OCI-LY7 (cell line): ENCODE measurements at regions not wholly inside any gene's neighbourhood (a gene's known extent, or its start where the extent isn't known, plus 50 kb on each side); places are given as distances from the start of the nearest gene placed in this dataset.
"Not testable (repeated sequence)": the region's sequence is repeated elsewhere in the genome, so short reads cannot be mapped to it uniquely, and the experiment has no call there.

ENCODE experiments used
- BruUV-seq: library from RNA; stranded (reverse); fragments of 400-500 nt; replicated peaks from 2 replicates; lab custom pipeline; 2021; lab: Mats Ljungman, UMichigan
- CTCF ChIA-PET: fragments of 300-600 bp; sonication (Branson Sonifier 250); formaldehyde crosslinking; loops from one replicate; lab custom pipeline; 2022; ENCODE audit warnings: antibody characterized with exemption; ENCODE audit not compliant: unreplicated experiment; lab: Charles Lee
- POLR2A ChIA-PET: fragments of 300-600 bp; sonication (Branson Sonifier 250); formaldehyde crosslinking; loops from one replicate; lab custom pipeline; 2022; ENCODE audit warnings: antibody characterized with exemption; lab: Charles Lee
- DNase-seq: peaks from one replicate; pipeline ENCODE4 v3.0.0-alpha.2; 2015; ENCODE audit warnings: low spot score
- H2AFZ ChIP-seq: fragments of 200-600 bp; sonication (generic), shearing (Covaris generic); 2 replicates; pipeline ENCODE4 v1.6.1; 2014; ENCODE audit warnings: mild to moderate bottlenecking, antibody characterized with exemption, low read length, moderate library complexity
- H3K27ac ChIP-seq: fragments of 200-600 bp; sonication (generic); 2 replicates; pipeline ENCODE4 v1.5.1; 2014; ENCODE audit warnings: mixed run types, low read depth, mild to moderate bottlenecking, moderate library complexity, low read length, inconsistent platforms; ENCODE audit not compliant: poor library complexity, severe bottlenecking
- H3K36me3 ChIP-seq: fragments of 200-600 bp; sonication (generic); 2 replicates; pipeline ENCODE4 v1.6.1; 2014; ENCODE audit warnings: mild to moderate bottlenecking, antibody characterized with exemption, low read length, moderate library complexity, mixed read lengths; ENCODE audit not compliant: insufficient read depth
- H3K4me1 ChIP-seq: fragments of 200-600 bp; sonication (generic); 2 replicates; pipeline ENCODE4 v1.5.1; 2014; ENCODE audit warnings: mild to moderate bottlenecking, low read length; ENCODE audit not compliant: insufficient read depth, poor library complexity, severe bottlenecking
- H3K4me2 ChIP-seq: fragments of 200-600 bp; sonication (generic); 2 replicates; pipeline ENCODE4 v1.6.1; 2014; ENCODE audit warnings: mild to moderate bottlenecking, low read length
- H3K4me3 ChIP-seq: fragments of 200-600 bp; sonication (generic); 2 replicates; pipeline ENCODE4 v1.5.1; 2014; ENCODE audit warnings: mild to moderate bottlenecking, low read depth, low read length; ENCODE audit not compliant: poor library complexity, severe bottlenecking
- H3K79me2 ChIP-seq: fragments of 200-600 bp; sonication (generic); 2 replicates; pipeline ENCODE4 v1.6.1; 2016; ENCODE audit warnings: low read depth, mild to moderate bottlenecking, low read length, moderate library complexity, mixed read lengths; ENCODE audit not compliant: insufficient read depth
- H3K9me2 ChIP-seq: fragments of 200-600 bp; sonication (generic); 2 replicates; pipeline ENCODE4 v1.6.1; 2016; ENCODE audit warnings: mild to moderate bottlenecking, low read length, mixed read lengths; ENCODE audit not compliant: insufficient read depth
- H3K9me3 ChIP-seq: fragments of 200-600 bp; sonication (generic); 2 replicates; pipeline ENCODE4 v1.6.1; 2014; ENCODE audit warnings: mild to moderate bottlenecking, mixed run types, low read length, mixed read lengths
- H4K20me1 ChIP-seq: fragments of 200-600 bp; sonication (generic); 2 replicates; pipeline ENCODE4 v1.6.1; 2014; ENCODE audit warnings: mild to moderate bottlenecking, antibody characterized with exemption, low read length, moderate library complexity, mixed read lengths; ENCODE audit not compliant: insufficient read depth
- EZH2phosphoT487 ChIP-seq: fragments of 200-600 bp; sonication (generic); IDR thresholded peaks from 2 replicates; pipeline ENCODE4 v1.6.1; 2018; ENCODE audit warnings: low read depth, borderline replicate concordance, mild to moderate bottlenecking, mixed run types, antibody characterized with exemption, low read length, moderate library complexity, mixed read lengths
- intact Hi-C: fragments of 100-400 bp; cut with micrococcal nuclease; formaldehyde crosslinking; loops from one replicate; pipeline ENCODE4 v1.10.0; 2022; ENCODE audit not compliant: unreplicated experiment
- TF ChIP-seq, protein P1 (sequence below): fragments of 200-600 bp; sonication (generic); conservative IDR thresholded peaks from 2 replicates; pipeline ENCODE4 v1.5.1; 2014; ENCODE audit warnings: mild to moderate bottlenecking, antibody characterized with exemption, low read length, moderate library complexity, mixed read lengths

DNA sequence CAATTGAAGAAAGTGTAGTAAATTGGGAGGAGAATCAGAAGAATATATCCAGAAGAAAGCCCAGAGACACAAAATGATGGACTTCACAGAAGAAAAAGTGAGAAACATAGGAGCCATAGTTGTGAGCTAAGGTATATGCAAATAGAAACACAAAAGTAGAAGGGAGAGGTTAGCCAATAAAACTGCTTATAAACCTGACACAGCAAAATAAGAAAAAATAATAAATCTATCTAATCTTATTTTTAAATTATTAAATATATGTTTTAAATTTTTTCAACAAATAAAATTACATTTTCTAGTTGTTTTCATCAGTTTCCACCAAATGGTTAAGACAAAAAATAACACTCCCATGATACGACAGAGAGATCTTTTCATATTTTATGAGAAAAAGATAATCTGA, 903.5 kb downstream of the DNAJB9 start:
- no peaks in the 10 kb centered on the region for H3K9me2 ChIP-seq
- H3K27ac ChIP-seq, result no peak overlapping the region
- intact Hi-C loops, result no loop called here
- H3K4me2 ChIP-seq, result no peak overlapping the region
- H3K79me2 ChIP-seq, result no peaks in the 10 kb centered on the region
- TF ChIP-seq, protein P1, sequence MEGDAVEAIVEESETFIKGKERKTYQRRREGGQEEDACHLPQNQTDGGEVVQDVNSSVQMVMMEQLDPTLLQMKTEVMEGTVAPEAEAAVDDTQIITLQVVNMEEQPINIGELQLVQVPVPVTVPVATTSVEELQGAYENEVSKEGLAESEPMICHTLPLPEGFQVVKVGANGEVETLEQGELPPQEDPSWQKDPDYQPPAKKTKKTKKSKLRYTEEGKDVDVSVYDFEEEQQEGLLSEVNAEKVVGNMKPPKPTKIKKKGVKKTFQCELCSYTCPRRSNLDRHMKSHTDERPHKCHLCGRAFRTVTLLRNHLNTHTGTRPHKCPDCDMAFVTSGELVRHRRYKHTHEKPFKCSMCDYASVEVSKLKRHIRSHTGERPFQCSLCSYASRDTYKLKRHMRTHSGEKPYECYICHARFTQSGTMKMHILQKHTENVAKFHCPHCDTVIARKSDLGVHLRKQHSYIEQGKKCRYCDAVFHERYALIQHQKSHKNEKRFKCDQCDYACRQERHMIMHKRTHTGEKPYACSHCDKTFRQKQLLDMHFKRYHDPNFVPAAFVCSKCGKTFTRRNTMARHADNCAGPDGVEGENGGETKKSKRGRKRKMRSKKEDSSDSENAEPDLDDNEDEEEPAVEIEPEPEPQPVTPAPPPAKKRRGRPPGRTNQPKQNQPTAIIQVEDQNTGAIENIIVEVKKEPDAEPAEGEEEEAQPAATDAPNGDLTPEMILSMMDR, result no peak
- no peak for TF ChIP-seq EZH2phosphoT487
- no peak overlapping the region for H3K4me3 ChIP-seq
- no TSS peak for BruUV-seq
- H2AFZ ChIP-seq, result no peak overlapping the region
- no peak for DNase-seq
- ChIA-PET POLR2A (no interaction called here), CTCF (no interaction called here)
- H3K36me3 ChIP-seq, result no peaks in the 10 kb centered on the region
- no peaks in the 10 kb centered on the region for H3K9me3 ChIP-seq
- no peaks in the 10 kb centered on the region for H4K20me1 ChIP-seq
- no peaks in the 10 kb centered on the region for H3K4me1 ChIP-seq

DNA sequence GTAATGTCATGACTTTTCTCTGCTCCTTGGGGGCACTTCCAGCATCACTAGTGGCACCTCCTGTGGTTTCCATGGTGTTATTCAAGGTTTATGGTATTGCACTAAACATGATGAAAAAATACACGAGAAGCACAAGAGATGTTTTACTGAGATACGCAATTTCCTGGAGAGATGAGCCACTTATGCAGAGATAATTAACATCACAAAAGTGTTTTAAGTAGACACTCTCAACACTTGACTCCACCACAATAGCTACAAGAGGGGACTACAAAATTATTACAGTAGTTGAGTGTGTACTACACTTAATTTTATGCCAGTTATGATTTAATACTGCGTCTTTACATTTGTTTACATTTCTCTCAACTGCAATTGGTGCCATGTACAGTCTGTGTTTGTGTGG, 906.7 kb downstream of the DNAJB9 start:
- Histone ChIP-seq H3K27ac (no peak overlapping the region), H2AFZ (no peak overlapping the region), H3K4me1 (no peaks in the 10 kb centered on the region), H3K4me3 (no peak overlapping the region), H3K36me3 (no peaks in the 10 kb centered on the region), H4K20me1 (no peaks in the 10 kb centered on the region), H3K9me3 (no peaks in the 10 kb centered on the region), H3K4me2 (no peak overlapping the region), H3K9me2 (no peaks in the 10 kb centered on the region), H3K79me2 (no peaks in the 10 kb centered on the region)
- intact Hi-C loops, result no loop called here
- no peak for DNase-seq
- ChIA-PET POLR2A (no interaction called here), CTCF (no interaction called here)
- no TSS peak for BruUV-seq
- TF ChIP-seq, protein P1, result no peak

DNA sequence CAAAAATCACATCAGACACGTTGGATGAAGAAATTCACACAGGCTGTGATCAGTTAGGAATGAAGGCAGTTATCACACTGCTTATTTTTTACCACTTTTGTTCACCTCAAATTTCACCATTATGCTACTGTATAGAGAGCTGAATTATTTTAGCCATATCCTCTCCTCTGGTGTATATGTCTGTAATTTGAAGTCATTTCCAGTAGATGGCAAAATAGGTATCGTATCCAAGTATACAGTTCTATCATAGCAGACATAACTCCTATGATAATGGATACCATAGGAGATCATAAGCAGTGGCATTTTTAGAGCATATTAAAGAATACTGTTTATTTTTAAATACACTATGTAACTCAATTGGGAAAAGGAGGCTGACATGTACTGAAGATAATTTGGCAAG, 909.7 kb downstream of the DNAJB9 start:
- POLR2A ChIA-PET, result no interaction called here
- H3K4me3 ChIP-seq, result no peak overlapping the region
- no peaks in the 10 kb centered on the region for H3K4me1 ChIP-seq
- H4K20me1 ChIP-seq, result no peaks in the 10 kb centered on the region
- CTCF ChIA-PET, result no interaction called here
- no peaks in the 10 kb centered on the region for H3K36me3 ChIP-seq
- intact Hi-C loops, result no loop called here
- H3K9me2 ChIP-seq, result no peaks in the 10 kb centered on the region
- no peak overlapping the region for H3K4me2 ChIP-seq
- H3K27ac ChIP-seq, result no peak overlapping the region
- BruUV-seq, result no TSS peak
- TF ChIP-seq, protein P1, result 0 out of 2 replicates have a peak, but pooled peaks have one; percentile 27
- no peak for TF ChIP-seq EZH2phosphoT487
- H3K79me2 ChIP-seq, result no peaks in the 10 kb centered on the region
- no peak for DNase-seq
- no peaks in the 10 kb centered on the region for H3K9me3 ChIP-seq
- no peak overlapping the region for H2AFZ ChIP-seq

DNA sequence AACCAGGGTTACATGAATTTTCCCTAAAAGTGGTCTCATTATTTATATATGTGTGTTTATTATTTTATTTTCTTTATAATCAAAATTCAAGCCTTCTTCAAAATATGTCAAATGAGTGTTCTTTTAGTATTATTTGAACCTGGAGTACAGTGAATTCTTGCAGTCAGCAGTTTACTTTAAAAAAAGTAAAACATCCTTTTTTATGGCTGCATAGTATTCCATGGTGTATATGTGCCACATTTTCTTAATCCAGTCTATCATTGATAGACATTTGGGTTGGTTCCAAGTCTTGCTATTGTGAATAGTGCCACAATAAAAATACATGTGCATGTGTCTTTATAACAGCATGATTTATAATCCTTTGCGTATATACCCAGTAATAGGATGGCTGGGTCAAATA, 920.9 kb downstream of the DNAJB9 start:
- H3K9me3 ChIP-seq, H3K36me3 ChIP-seq, POLR2A ChIA-PET, H3K4me1 ChIP-seq, BruUV-seq, H4K20me1 ChIP-seq, DNase-seq, CTCF ChIA-PET, intact Hi-C loops, H3K79me2 ChIP-seq, H3K9me2 ChIP-seq, H3K4me3 ChIP-seq, H3K4me2 ChIP-seq, H3K27ac ChIP-seq, H2AFZ ChIP-seq: not testable (repeated sequence)
